Loucy (cell line): ENCODE measurements at regions not wholly inside any gene's neighbourhood (a gene's known extent, or its start where the extent isn't known, plus 50 kb on each side); places are given as distances from the start of the nearest gene placed in this dataset.

Experiments used
- CTCF ChIP-seq: fragments of 200-600 bp; sonication (generic); conservative IDR thresholded peaks from 2 replicates; pipeline ENCODE4 v1.5.1; 2014; ENCODE audit warnings: mild to moderate bottlenecking, antibody characterized with exemption, low read length
- EZH2phosphoT487 ChIP-seq: fragments of 200-600 bp; IDR thresholded peaks from 2 replicates; pipeline ENCODE4 v1.6.1; 2018; ENCODE audit warnings: antibody characterized with exemption, mild to moderate bottlenecking, moderate library complexity, borderline replicate concordance

- no peak for TF ChIP-seq CTCF
- TF ChIP-seq EZH2phosphoT487, result no peak
Observed at GRCh38 chr2:191782351-191782750, 64.5 kb downstream of the CAVIN2 start.
